Activated CD8-positive, alpha-beta T cell treated with anti-CD3 and anti-CD28 coated beads, Interleukin-2, amount 10 ng/mL, durations not matched to agents 7 days and 5 days (primary cell): ENCODE measurements at regions not wholly inside any gene's neighbourhood (a gene's known extent, or its start where the extent isn't known, plus 50 kb on each side); places are given as distances from the start of the nearest gene placed in this dataset.

Source experiments
- ATAC-seq: fragments of 150-1000 bp; cut with Tn5 transposase; one replicate; pipeline ENCODE4 v1.10.0; 2021; ENCODE audit warnings: moderate library complexity
- CTCF ChIA-PET: fragments of 350-600 bp; sonication (Branson Sonifier 250); formaldehyde crosslinking; loops from one replicate; lab custom pipeline; 2021; ENCODE audit warnings: antibody characterized with exemption; lab: Charles Lee
- POLR2A ChIA-PET: fragments of 350-600 bp; sonication (Branson Sonifier 250); formaldehyde crosslinking; loops from one replicate; lab custom pipeline; 2021; ENCODE audit warnings: antibody characterized with exemption; lab: Charles Lee
- DNase-seq: peaks from one replicate; pipeline ENCODE4 v3.0.0-alpha.2; 2020
- H3K27ac Mint-ChIP-seq: one replicate; pipeline ENCODE4 v1.8.0; 2021; ENCODE audit warnings: mild to moderate bottlenecking, mixed read lengths
- H3K27me3 Mint-ChIP-seq: one replicate; pipeline ENCODE4 v1.8.0; 2021; ENCODE audit warnings: low read depth, mixed read lengths
- H3K36me3 Mint-ChIP-seq: one replicate; pipeline ENCODE4 v1.8.0; 2021; ENCODE audit warnings: low read depth, mixed read lengths
- H3K4me1 Mint-ChIP-seq: one replicate; pipeline ENCODE4 v1.8.0; 2021; ENCODE audit warnings: low read depth, mixed read lengths
- H3K4me3 Mint-ChIP-seq: one replicate; pipeline ENCODE4 v1.8.0; 2021; ENCODE audit warnings: mild to moderate bottlenecking, mixed read lengths
- H3K9me3 Mint-ChIP-seq: one replicate; pipeline ENCODE4 v1.8.0; 2022; ENCODE audit warnings: mixed read lengths; ENCODE audit not compliant: insufficient read depth

DNA sequence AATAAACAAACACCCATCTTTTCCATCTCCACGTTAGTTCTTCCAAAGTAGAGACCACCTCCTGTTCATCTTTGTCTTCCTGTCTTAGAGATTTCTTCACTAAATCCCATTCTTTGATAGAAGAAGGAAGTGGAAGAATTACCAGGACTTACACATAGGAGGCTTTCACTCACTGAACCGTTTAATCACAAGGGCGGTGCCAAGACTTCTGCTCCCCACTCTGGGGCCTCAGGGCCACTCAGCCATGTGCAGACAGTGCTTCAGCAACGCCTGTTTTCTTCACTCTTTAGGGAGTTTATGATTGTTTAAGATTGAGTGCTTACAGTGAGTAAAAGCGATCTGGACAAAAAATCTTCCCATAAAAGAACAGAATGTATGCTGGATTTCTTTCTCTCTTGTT, 63.9 kb upstream of the SORCS3 start:
- no peak overlapping the region for H3K4me3 Mint-ChIP-seq
- H3K4me1 Mint-ChIP-seq = no peaks in the 10 kb centered on the region
- no peaks in the 10 kb centered on the region for H3K36me3 Mint-ChIP-seq
- ATAC-seq (no peak), DNase-seq (no peak)
- no peaks in the 10 kb centered on the region for H3K9me3 Mint-ChIP-seq
- CTCF ChIA-PET = no interaction called here
- H3K27ac Mint-ChIP-seq = no peak overlapping the region
- H3K27me3 Mint-ChIP-seq = peaks cover 4% of the 10 kb centered on the region
- POLR2A ChIA-PET = no interaction called here

DNA sequence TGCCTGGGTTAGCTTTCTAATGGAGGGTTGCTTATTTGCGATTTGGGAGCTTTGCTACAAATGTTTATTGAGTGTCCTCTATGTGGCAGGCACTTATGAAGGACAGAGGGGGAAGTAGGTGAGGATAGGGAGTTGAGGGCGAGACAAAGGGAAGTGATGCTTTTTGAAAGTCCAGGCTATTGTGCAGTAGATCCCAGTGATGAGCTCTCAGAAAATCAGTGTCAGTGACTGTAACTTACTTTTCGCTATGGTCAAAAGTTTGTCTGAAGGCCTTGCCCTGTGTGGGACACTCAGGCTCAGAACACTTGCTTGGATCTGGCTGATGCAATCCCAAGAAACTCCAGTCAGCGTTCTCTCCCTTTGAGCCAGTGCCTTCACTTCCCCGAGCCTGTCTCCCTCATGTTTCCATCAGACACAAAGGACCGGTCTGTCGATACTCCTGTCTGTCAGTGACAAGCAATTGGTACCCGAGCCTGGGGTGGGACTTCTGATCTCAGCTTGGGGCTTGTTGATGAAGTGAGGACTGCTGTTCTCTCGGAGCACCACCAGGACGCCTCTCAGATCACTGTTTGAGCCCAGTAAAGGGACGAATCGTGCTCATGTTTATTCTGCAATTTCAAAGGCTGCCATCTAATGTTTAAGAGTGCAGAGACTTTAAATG, 63.1 kb upstream of the SORCS3 start:
- Mint-ChIP-seq H3K4me3 (no peak overlapping the region), H3K27ac (no peak overlapping the region), H3K9me3 (no peaks in the 10 kb centered on the region), H3K36me3 (no peaks in the 10 kb centered on the region), H3K4me1 (no peaks in the 10 kb centered on the region), H3K27me3 (peaks cover 8% of the 10 kb centered on the region)
- no peak for ATAC-seq
- DNase-seq = peak; percentile 12
- ChIA-PET POLR2A (no interaction called here), CTCF (no interaction called here)

DNA sequence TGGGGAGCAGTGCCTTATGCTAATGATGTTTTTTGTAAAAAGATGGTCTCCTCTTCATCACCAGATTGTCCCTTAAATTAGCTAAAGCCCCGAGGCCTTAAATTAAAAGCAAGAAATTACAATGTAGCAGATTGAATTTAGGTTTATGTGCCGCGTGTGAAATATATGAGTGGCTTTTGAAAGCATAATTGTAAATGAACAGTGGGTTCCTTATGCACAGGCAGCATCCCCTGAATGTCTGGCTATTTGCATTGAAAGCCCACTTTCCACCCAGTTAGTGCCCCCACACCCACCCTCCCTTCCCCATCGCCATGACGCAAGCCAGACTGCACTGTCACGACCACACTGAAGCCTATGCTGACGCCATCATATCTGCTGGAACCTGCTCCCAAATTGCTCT, 62.4 kb upstream of the SORCS3 start:
- Mint-ChIP-seq H3K4me1 (no peaks in the 10 kb centered on the region), H3K4me3 (no peak overlapping the region)
- CTCF ChIA-PET = no interaction called here

DNA sequence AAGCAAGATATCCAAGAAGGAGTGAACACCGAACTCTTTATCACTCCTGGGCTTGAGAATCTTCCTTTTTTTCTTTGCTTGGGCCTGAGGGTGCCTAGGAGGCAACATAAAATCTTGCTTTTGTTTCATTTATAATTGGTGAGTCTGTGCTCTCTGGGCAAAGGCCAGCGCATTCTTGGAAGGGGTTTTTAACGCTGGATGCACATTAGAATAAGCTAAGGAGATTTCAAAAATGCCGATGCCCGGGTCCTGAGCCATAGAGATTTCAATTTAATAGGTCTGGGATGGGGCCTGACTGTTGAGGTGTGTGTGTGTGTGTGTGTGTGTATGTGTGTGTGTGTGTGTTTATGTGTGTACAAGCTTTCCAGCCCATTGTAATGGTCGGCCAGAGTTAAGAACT, 62.0 kb upstream of the SORCS3 start:
- CTCF ChIA-PET = interaction anchor here (0.8 kb wide), 1 partner anchor 35 kb away, joined by 3 read pairs; no protein-coding TSS in a partner anchor
- peaks cover 8% of the 10 kb centered on the region for H3K27me3 Mint-ChIP-seq
- H3K9me3 Mint-ChIP-seq = no peaks in the 10 kb centered on the region

More for the DNA sequence above, 62.4 kb upstream of the SORCS3 start:
- peaks cover 8% of the 10 kb centered on the region for H3K27me3 Mint-ChIP-seq
- H3K27ac Mint-ChIP-seq = no peak overlapping the region
- no peaks in the 10 kb centered on the region for H3K36me3 Mint-ChIP-seq
- DNase-seq (peak; percentile 14), ATAC-seq (no peak)
- no peaks in the 10 kb centered on the region for H3K9me3 Mint-ChIP-seq
- POLR2A ChIA-PET = no interaction called here

DNA sequence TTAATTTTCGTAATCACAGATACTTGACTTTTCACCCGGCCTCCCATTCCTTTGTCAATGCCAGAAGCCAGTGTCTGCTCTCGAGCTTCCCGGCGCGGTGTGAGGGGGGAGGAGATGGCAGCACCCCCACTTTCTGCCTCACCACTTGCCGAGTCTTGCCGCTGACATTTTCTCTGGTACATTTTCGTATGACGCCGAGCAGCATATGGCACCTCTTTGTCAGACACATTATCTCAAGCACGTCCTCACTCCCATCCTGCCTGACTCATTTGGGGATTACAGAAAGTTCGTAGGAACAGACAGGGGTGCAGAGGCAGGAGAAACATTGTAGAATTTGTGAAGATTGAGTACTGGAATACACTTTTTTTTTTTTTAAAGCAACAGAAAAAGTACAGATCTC, 60.8 kb upstream of the SORCS3 start:
- DNase-seq = peak; percentile 9
- ChIA-PET CTCF (interaction anchor here (0.8 to 1.4 kb wide), 4 partner anchors 9 to 45 kb away, joined by 3 to 8 read pairs (median 4); no protein-coding TSS in a partner anchor), POLR2A (no interaction called here)
- Mint-ChIP-seq H3K27ac (no peak overlapping the region), H3K36me3 (no peaks in the 10 kb centered on the region), H3K4me3 (no peak overlapping the region), H3K4me1 (no peaks in the 10 kb centered on the region), H3K9me3 (no peaks in the 10 kb centered on the region), H3K27me3 (peaks cover 8% of the 10 kb centered on the region)
- no peak for ATAC-seq

More for the DNA sequence above, 62.0 kb upstream of the SORCS3 start:
- DNase-seq = no peak
- H3K36me3 Mint-ChIP-seq = no peaks in the 10 kb centered on the region
- no peaks in the 10 kb centered on the region for H3K4me1 Mint-ChIP-seq
- H3K4me3 Mint-ChIP-seq = no peak overlapping the region
- ATAC-seq = no peak
- no peak overlapping the region for H3K27ac Mint-ChIP-seq
- POLR2A ChIA-PET = no interaction called here

DNA sequence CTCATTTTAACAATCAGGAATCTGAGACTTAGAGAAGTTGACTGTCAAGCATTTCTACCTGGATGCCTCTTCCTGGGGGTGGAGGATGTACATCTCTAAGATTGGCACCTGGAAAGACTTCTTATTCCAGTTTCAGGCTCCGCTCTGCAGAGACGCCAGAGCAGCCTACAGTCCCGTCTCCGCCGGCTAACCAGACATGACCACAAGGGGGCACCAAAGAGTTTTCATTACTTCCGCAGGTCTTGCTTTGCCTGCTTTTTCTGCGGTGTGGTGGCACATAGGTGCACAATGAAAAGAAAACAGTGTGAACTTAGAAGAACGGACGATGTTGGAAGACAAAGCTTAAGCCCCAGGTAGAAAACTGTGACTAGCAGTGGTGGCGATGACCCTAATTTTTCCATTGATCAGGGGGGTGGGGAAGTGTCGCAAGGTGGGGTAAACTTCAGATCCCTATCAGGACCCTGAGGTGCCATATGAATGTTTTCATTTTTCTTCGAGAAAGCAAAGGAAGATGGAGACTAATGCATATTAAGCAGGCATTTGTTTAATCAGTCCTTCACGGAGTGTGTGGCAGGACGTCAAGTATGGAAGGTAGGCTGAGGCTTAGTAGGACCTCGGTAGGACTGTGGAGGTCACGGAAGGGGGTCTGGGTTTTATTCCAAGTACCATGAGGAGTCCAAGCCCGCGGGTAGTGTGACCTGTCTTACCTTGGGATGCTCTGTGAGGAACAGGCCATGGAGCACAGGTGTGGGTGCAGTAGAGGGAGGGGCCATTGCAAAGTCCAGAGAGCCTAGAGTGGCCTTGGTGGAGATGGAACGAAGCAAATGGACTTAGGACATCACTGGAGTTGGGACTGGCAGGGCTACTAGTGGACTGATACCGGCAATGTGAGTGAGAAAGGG, 60.1 kb upstream of the SORCS3 start:
- H3K4me1 Mint-ChIP-seq = no peaks in the 10 kb centered on the region
- POLR2A ChIA-PET = no interaction called here
- CTCF ChIA-PET = interaction anchor here (0.9 to 1.4 kb wide), 3 partner anchors 8 to 45 kb away, joined by 4 to 8 read pairs (median 4); no protein-coding TSS in a partner anchor
- peaks cover 8% of the 10 kb centered on the region for H3K27me3 Mint-ChIP-seq
- no peaks in the 10 kb centered on the region for H3K9me3 Mint-ChIP-seq
- H3K36me3 Mint-ChIP-seq = no peaks in the 10 kb centered on the region
- DNase-seq (peak; percentile 79), ATAC-seq (peak; percentile 92)
- no peak overlapping the region for H3K27ac Mint-ChIP-seq
- no peak overlapping the region for H3K4me3 Mint-ChIP-seq

DNA sequence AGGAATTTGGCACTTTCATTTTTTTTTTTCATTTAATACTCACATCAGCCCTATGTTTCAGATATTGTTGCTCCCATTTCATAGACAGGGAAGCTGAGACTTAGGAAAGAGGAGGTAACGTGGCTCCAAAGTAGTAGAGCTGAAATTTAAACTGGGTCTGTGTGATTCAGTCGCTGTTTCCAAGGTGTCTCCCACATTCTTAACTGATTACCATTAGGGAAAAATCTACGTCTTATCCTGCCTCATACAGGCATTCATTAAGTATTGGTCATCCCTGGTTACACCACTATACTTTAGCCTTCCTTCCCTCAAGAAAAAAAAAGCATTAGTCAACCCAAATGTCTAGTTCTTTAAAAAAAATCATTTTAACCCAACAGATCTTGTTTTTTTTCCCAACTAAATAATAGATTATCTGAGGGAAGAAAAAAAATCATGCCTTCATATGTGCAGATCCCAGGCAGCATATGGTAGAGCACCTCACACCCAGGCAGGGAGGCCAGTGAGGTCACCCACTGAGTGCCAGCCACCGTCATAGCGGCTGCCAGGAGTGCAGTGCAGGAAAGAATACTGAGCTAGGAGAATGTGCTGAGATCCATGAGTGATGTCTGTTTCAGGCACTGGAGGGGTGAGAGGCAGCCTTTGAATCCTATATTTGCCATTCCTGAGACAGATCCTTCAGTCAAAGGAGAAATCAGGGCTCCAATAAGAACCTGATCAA, 59.0 kb upstream of the SORCS3 start:
- ChIA-PET POLR2A (no interaction called here), CTCF (no interaction called here)
- no peaks in the 10 kb centered on the region for H3K9me3 Mint-ChIP-seq
- ATAC-seq (no peak), DNase-seq (no peak)
- peaks cover 8% of the 10 kb centered on the region for H3K27me3 Mint-ChIP-seq
- H3K27ac Mint-ChIP-seq = no peak overlapping the region
- no peaks in the 10 kb centered on the region for H3K36me3 Mint-ChIP-seq
- H3K4me3 Mint-ChIP-seq = no peak overlapping the region
- H3K4me1 Mint-ChIP-seq = peaks cover 5% of the 10 kb centered on the region

DNA sequence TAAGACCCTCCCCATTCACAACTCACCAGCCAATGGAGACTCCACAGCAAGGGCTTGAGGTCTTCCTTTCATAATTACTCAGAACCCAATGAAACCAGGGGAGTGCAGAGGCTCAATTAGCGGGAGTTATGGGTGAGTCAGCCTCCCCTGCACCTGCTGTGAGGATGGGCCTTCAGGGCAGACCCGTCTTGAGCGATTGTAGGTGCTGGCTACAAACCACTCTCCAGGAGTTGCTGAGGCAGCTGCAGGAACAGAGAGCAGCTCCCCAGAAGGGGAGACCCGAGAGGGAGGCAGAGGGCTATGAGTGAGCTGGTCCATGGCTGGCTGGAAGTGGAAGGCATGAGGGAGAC, 58.5 kb upstream of the SORCS3 start:
- ChIA-PET POLR2A (no interaction called here), CTCF (no interaction called here)
- Mint-ChIP-seq H3K4me3 (no peak overlapping the region), H3K36me3 (no peaks in the 10 kb centered on the region), H3K27ac (no peak overlapping the region), H3K27me3 (peaks cover 8% of the 10 kb centered on the region), H3K4me1 (peaks cover 7% of the 10 kb centered on the region), H3K9me3 (no peaks in the 10 kb centered on the region)
- peak; percentile 15 for DNase-seq
- no peak for ATAC-seq

DNA sequence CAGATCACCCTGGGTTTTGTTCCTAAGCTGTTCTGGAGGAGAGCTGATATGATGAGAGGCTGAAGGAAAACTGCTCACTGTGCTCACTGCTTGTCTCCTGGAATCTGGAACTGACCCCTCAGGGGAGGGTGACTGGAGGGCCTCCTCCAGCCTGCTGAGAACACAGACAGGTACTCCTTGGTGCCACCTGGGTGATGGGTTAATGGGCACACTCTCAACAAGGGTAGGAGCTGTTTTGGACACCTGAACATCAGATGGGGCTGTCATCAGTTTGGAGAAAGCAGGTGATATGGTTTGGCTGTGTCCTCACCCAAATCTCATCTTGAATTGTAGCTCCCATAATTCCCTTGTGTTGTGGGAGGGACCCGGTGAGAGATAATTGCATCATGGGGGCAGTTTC, 58.1 kb upstream of the SORCS3 start:
- no peak overlapping the region for H3K27ac Mint-ChIP-seq
- DNase-seq (peak; percentile 2), ATAC-seq (no peak)
- H3K4me1 Mint-ChIP-seq = peaks cover 7% of the 10 kb centered on the region
- H3K36me3 Mint-ChIP-seq = no peaks in the 10 kb centered on the region
- CTCF ChIA-PET = interaction anchor here (1.1 kb wide), 1 partner anchor 24 kb away, joined by 3 read pairs; no protein-coding TSS in a partner anchor
- no peak overlapping the region for H3K4me3 Mint-ChIP-seq
- H3K27me3 Mint-ChIP-seq = peaks cover 8% of the 10 kb centered on the region
- POLR2A ChIA-PET = no interaction called here
- no peaks in the 10 kb centered on the region for H3K9me3 Mint-ChIP-seq

DNA sequence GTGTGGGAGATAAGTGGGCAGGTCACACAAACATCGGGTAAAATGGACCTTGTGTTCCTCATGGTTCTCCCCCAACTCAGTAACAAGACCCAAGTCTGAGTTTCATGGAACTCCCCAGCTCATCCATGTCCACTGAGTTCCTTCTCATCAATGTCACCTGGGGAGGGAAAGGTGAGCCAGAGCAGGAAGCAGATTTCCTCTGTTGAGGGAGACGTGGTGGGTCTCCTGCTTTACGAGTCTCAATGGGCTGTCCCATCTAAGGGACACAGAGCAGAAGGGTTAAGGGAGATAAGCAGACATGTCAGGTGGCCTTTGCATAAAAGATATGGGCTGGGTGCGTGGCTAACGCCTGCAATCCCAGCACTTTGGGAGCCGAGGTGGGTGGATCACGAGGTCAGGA, 56.5 kb upstream of the SORCS3 start:
- ATAC-seq (no peak), DNase-seq (peak; percentile 4)
- Mint-ChIP-seq H3K9me3 (no peaks in the 10 kb centered on the region), H3K27me3 (peaks cover 6% of the 10 kb centered on the region), H3K27ac (no peak overlapping the region), H3K36me3 (no peaks in the 10 kb centered on the region), H3K4me3 (no peak overlapping the region), H3K4me1 (peaks cover 7% of the 10 kb centered on the region)
- POLR2A ChIA-PET = no interaction called here
- CTCF ChIA-PET = no interaction called here

DNA sequence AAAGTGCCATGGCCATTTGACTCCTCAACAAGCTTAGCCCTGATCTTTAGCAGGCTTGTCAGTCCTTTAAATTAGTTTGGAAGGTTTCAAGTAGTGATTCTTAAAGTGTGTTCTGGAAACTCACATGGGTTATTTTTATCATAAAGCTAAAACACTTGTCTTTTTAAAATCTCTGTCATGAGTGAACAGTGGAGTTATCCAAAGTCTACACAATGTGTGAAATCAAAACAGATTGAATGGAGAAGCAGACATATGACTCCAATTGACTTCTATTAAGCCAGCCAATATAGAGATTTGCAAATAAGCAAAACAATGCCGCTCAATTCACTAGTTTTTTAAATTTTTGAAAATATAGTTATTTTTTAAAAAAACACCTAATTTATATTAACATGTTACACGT, 53.3 kb upstream of the SORCS3 start:
- H3K4me1 Mint-ChIP-seq = peaks cover 7% of the 10 kb centered on the region
- no peak overlapping the region for H3K27ac Mint-ChIP-seq
- DNase-seq (no peak), ATAC-seq (no peak)
- H3K27me3 Mint-ChIP-seq = peaks cover under 1% of the 10 kb centered on the region
- POLR2A ChIA-PET = no interaction called here
- H3K36me3 Mint-ChIP-seq = no peaks in the 10 kb centered on the region
- H3K4me3 Mint-ChIP-seq = no peak overlapping the region
- no peaks in the 10 kb centered on the region for H3K9me3 Mint-ChIP-seq
- CTCF ChIA-PET = no interaction called here
